Keratinocyte (primary cell): ENCODE measurements at regions not wholly inside any gene's neighbourhood (a gene's known extent, or its start where the extent isn't known, plus 50 kb on each side); places are given as distances from the start of the nearest gene placed in this dataset.

ENCODE experiments used
- CTCF ChIP-seq, 3 experiments: IDR thresholded peaks in 1 of 3; conservative IDR thresholded peaks in 1 of 3; optimal IDR thresholded peaks in 1 of 3; 2 replicates in 2 of 3; 3 replicates in 1 of 3; pipeline versions ENCODE3 to v1.5.1; 2011; ENCODE audit warnings: low read length in 3 of 3, mild to moderate bottlenecking in 3 of 3, moderate library complexity in 2 of 3, control low read depth in 1 of 3, inconsistent platforms in 1 of 3; ENCODE audit not compliant: insufficient read depth in 2 of 3; ENCODE audit errors: extremely low read depth in 1 of 3
- EZH2 ChIP-seq: IDR thresholded peaks from one replicate; pipeline ENCODE4 v1.6.1; 2012; ENCODE audit warnings: inconsistent platforms, mild to moderate bottlenecking, low read length, moderate library complexity

- TF ChIP-seq CTCF (optimal IDR thresholded peaks at IDR 0.05 in 1 of 3, IDR thresholded peaks at IDR 0.05 in 1 of 3, conservative IDR thresholded peaks at IDR 0.05 in 1 of 3; ENCODE audit: extremely low read depth in 1 of 3, insufficient read depth in 2 of 3, low read length in 3 of 3) (no peak), EZH2 (no peak)
Measured at GRCh38 chr12:90883456-90883855, 71.5 kb downstream of the CCER1 start.
